Bronchial epithelial cell (primary cell): ENCODE measurements at regions not wholly inside any gene's neighbourhood (a gene's known extent, or its start where the extent isn't known, plus 50 kb on each side); places are given as distances from the start of the nearest gene placed in this dataset.
A peak's percentile ranks its signal among the peaks of the same experiment; 100 is the strongest.

Experiments used
- DNase-seq: peaks from one replicate; pipeline ENCODE4 v3.0.0-alpha.2; 2010; ENCODE audit warnings: low read depth
- FAIRE-seq: peaks from 2 replicates; lab custom pipeline; 2011; peaks lifted over from hg19 to GRCh38; lab: Jason Lieb, UNC
- H3K27me3 ChIP-seq: 2 replicates; pipeline ENCODE4 v1.5.1; 2011; ENCODE audit warnings: low read length; ENCODE audit not compliant: control insufficient read depth, insufficient read depth
- H3K36me3 ChIP-seq: 2 replicates; pipeline ENCODE4 v1.5.1; 2011; ENCODE audit warnings: low read length; ENCODE audit not compliant: control insufficient read depth, insufficient read depth
- H3K4me3 ChIP-seq: 2 replicates; pipeline ENCODE4 v1.5.1; 2011; ENCODE audit warnings: mild to moderate bottlenecking, low read depth, low read length, control low read depth
- CTCF ChIP-seq: IDR thresholded peaks from 2 replicates; pipeline ENCODE4 v1.5.1; 2011; ENCODE audit warnings: mild to moderate bottlenecking, moderate library complexity, low read length, control low read depth, inconsistent platforms; ENCODE audit not compliant: insufficient read depth, severe bottlenecking

GRCh38 chr1:58162952-58163550, 383.5 kb downstream of the OMA1 start:
- TF ChIP-seq CTCF: peak; percentile 86
- FAIRE-seq (no peak), DNase-seq (peak; percentile 70)
- Histone ChIP-seq H3K36me3 (no peaks in the 10 kb centered on the region), H3K27me3 (no peaks in the 10 kb centered on the region), H3K4me3 (no peak overlapping the region)

GRCh38 chr1:58159434-58159830, 387.1 kb downstream of the OMA1 start:
- no peaks in the 10 kb centered on the region for H3K27me3 ChIP-seq
- no peak overlapping the region for H3K4me3 ChIP-seq
- no peak for FAIRE-seq
- no peaks in the 10 kb centered on the region for H3K36me3 ChIP-seq
- DNase-seq: no peak
- TF ChIP-seq CTCF: no peak

GRCh38 chr1:58158506-58159433, 387.8 kb downstream of the OMA1 start:
- no peak for DNase-seq
- H3K36me3 ChIP-seq: no peaks in the 10 kb centered on the region
- no peaks in the 10 kb centered on the region for H3K27me3 ChIP-seq
- FAIRE-seq: no peak
- no peak overlapping the region for H3K4me3 ChIP-seq
- no peak for TF ChIP-seq CTCF

GRCh38 chr1:58158016-58158415, 388.5 kb downstream of the OMA1 start:
- no peak for FAIRE-seq

GRCh38 chr1:58157256-58157655, 389.3 kb downstream of the OMA1 start:
- FAIRE-seq (no peak), DNase-seq (no peak)
- TF ChIP-seq CTCF: no peak
- Histone ChIP-seq H3K4me3 (no peak overlapping the region), H3K36me3 (no peaks in the 10 kb centered on the region), H3K27me3 (no peaks in the 10 kb centered on the region)

More at GRCh38 chr1:58158016-58158415, 388.5 kb downstream of the OMA1 start:
- H3K4me3 ChIP-seq: no peak overlapping the region
- no peak for DNase-seq
- H3K27me3 ChIP-seq: no peaks in the 10 kb centered on the region
- H3K36me3 ChIP-seq: no peaks in the 10 kb centered on the region
- TF ChIP-seq CTCF: no peak
